ENCODE measurements at regions not wholly inside any gene's neighbourhood (a gene's known extent, or its start where the extent isn't known, plus 50 kb on each side); places are given as distances from the start of the nearest gene placed in this dataset.

DNA sequence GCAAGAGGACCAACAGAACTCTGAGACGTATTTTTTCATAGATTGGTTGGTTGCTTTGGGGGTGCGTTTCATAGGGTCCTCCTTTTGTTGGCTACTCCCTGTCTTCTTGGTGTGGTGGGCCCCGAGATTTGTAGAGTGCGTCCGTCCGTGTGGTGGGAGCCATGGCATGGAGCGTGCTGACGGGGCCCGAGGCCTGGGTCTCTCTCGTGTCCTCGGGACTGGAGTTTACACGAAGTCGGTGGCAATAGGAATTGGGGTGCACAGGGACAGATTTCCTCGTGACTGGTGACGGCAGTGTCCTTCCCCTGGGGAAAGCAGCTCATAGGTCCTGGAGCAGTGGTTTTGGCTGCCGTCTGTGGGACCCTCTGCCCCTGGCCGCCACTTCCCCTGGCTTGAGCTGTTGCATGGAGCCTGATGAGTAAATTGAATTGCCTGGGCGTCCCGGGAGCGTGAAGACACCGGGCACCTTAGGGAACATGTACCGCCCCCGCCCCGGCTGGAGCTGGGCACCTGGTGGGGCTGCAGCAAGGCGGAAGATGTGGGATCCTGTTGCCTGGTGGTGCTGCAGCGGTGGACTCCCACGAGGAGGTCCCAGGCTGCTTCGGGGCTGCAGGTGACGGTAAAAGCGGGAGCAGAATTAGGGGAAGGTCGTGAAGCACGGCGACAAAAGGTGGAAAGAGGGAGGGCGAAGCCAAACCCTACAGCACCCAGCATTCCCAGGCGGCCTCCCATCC is 153.7 kb upstream of the ALG10B start:
- TF ChIP-seq CTCF (IDR thresholded peaks at IDR 0.05), result no peak
- no peak for TF ChIP-seq POLR2A (IDR thresholded peaks at IDR 0.05)

Measured in uterus (tissue), 2 donors.